ENCODE measurements at regions not wholly inside any gene's neighbourhood (a gene's known extent, or its start where the extent isn't known, plus 50 kb on each side); places are given as distances from the start of the nearest gene placed in this dataset.
A peak's percentile ranks its signal among the peaks of the same experiment; 100 is the strongest.

- DNase-seq (ENCODE audit: low read depth): no peak
Measured at GRCh38 chr2:10201201-10201600, 78.7 kb downstream of the RRM2 start.

DNA sequence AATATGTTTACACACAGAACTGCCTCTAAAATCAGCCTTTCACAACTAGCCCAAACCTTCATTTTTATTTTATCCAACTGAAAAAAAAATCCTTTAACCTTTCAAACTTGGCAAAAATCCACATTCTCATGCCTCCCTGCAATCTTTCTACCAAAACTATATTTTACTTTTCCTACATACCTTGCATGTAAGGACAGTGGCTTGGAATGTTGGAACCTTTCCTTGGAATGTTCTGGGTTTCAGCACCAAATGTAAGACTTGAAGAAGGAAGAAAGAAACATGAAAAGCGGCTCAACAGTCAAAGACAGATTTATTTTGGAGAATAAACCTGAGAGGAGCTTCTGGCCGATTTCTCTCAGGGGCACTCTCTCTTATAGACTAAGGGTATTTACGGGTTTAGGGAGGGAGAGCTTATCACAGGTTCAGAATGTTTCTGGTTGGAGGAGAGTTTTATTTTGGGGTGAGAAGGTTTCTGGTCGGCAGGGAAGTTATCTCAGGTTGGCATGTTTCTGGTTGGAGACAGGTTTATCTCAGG, 79.7 kb downstream of the RRM2 start:
- DNase-seq (ENCODE audit: low read depth): no peak

DNA sequence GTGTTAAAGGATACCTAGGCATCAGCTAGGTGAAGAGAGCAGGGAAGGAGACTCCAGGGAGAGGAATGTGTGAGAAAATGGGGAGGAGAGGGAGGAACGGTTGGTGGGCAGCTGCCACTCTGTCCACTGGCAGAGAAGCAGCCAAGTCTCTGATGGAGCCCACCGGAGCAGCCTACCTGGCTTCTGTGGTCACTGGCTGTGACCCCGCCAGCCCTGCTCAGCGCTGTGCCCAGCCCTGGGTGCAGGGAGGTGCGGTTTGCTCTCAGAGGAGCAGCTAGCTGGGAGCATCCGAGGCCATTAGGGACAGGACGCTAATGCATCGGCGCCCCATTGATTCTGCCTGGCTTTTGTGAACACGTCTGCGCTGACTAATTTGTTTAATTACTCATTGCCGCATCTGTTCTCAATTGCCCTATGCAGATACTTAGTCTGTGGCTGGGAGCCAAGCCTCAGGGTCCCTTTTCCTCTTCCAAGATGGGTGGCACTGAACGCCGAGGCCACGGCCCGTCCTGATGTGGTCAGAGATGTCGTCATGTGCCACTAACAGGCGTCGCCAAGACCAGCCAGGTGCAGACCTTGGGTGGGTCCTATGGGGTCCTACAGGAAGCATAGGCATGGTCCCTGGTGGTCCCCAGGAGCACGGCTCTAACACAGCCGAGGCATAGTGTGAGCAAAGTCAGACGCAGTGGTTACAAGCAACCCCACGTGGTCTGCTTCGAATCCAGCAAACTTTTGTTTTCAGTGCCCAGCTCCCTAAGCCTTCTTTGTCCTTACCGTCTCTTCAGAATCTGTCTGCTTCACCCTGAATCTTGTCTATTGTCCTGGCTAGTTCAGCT, 82.0 kb downstream of the RRM2 start:
- DNase-seq (ENCODE audit: low read depth): no peak

DNA sequence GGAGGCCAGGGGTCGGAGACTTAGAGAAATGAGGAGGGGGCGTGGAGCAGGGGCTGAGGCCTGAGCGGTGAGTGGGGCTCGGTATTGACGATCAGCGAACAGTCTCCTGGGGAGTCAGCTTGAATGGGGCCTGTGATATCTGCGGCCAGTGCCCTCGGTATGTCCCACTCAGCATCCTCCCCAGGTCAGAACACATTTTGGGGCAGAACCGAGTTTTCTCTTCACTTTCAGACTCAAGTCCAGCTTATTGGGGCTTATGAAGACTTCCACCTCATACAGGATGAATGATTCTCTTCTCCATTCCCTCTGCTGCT, 82.6 kb downstream of the RRM2 start:
- DNase-seq (ENCODE audit: low read depth): no peak

GRCh38 chr2:10208736-10209135, 86.2 kb downstream of the RRM2 start:
- no peak for DNase-seq (ENCODE audit: low read depth)

- DNase-seq (ENCODE audit: low read depth): no peak
Measured at GRCh38 chr2:10209406-10209935, 86.9 kb downstream of the RRM2 start.

GRCh38 chr2:10210336-10210735, 87.8 kb downstream of the RRM2 start:
- no peak for DNase-seq (ENCODE audit: low read depth)

DNA sequence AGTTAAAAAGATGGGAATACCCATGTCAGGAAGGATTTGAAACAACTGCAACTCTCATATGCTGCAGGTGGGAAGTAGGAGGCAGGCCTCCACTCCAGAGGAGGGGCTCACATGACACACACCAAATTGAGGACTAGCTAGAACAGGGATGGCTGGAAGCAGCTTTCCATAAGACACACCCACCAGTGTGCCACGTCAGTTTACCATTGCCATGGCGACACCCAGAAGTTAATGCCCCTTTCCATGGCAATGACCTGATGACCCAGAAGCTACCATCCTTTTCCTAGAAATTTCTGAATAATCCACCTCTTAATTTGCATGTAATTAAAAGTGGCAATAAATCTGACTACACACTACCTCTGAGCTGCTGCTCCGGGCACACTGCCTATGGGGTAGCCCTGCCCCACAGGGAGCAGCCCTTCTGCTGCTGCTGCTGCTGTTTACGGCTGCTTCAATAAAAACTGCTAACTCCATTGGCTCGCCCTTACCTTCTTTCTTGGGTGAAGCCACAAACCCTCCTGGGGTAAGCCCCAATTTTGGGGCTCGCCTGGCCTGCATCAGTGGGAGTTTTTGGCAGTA, 89.4 kb downstream of the RRM2 start:
- DNase-seq (ENCODE audit: low read depth): no peak

DNA sequence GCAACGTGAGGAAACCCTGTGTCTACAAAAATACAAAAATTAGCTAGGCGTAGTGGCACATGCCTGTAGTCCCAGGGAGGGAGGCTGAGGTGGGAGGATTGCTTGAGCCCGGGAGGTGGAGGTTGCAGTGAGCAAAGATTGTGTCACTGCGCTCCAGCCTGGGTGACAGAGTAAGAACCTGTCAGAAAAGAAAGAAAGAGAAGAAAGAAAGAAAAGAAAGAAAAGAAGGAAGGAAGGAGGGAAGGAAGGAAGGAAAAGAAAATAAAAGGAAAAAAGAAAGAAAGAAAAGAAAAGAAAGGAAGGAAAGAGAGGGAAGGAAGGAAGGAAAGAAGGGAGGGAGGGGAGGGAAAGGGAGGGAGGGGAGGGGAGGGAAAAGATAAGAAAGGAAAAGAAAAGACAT, 89.9 kb upstream of the HPCAL1 start:
- no peak for DNase-seq (ENCODE audit: low read depth)

- DNase-seq (ENCODE audit: low read depth): no peak
Measured at GRCh38 chr2:10214179-10214578, 88.5 kb upstream of the HPCAL1 start.

DNA sequence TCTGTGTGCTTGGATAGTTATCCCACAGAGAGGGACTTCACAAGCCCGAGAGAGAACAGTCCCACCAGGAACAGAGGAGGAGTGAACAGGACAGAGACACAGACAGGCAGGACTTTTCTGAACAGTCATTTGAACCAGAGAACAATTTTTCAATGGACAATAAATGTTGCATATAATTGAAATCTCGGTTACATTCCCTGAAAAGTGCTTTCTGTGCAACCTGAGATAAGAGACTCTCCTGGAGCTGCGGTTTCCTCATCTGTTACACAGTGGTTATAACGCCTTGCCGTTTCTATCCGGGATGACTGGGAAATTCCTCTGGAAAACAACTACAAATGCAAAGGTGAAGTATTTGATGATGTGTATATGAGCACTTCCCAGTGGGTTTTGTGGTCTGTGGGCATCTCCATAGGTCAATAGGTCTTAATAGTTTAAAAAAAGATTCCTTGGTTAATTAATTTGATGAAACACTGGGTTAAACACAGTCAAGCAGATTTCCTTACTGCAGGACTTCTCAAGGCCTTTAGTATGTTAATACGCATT, 87.2 kb upstream of the HPCAL1 start:
- DNase-seq (ENCODE audit: low read depth): peak; percentile 13

DNA sequence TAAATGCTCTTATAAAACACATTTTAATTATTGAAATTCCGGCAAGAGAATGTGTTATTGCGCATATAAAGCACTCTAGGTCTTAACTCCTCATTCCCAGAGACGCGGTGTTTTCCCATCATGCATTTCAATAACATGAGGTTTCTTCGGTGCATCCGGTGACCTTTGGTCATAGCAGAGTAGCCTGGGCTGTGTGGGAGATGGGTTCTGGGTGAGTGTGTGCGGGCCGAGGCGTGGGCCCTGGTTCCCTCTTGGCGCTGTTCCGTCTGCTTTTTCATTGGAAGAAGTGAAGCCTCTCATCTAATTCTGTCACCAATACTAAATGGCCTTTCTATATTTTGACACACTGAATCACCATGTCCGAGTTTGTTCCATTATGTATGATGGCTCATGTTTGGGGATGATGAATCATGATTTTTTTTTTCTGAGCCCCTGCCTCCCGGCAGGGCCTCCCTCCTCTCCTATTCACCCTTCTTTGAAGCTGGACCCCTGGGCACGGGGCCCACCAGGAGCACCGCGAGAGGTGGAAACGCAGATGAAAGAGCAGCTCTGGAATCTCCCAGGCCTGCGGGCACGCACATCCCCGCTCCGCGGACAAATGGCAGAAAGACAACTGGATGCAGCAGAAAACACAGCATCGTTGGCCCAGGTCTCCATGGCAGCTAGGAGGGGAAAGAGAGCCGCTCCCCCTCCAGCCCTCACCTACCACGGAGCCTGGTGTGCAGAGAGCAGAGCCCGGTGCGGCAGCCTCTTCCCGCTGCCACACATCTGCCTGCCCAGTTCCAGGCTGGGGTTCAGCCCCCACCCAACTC, 85.8 kb upstream of the HPCAL1 start:
- DNase-seq (ENCODE audit: low read depth): no peak

DNA sequence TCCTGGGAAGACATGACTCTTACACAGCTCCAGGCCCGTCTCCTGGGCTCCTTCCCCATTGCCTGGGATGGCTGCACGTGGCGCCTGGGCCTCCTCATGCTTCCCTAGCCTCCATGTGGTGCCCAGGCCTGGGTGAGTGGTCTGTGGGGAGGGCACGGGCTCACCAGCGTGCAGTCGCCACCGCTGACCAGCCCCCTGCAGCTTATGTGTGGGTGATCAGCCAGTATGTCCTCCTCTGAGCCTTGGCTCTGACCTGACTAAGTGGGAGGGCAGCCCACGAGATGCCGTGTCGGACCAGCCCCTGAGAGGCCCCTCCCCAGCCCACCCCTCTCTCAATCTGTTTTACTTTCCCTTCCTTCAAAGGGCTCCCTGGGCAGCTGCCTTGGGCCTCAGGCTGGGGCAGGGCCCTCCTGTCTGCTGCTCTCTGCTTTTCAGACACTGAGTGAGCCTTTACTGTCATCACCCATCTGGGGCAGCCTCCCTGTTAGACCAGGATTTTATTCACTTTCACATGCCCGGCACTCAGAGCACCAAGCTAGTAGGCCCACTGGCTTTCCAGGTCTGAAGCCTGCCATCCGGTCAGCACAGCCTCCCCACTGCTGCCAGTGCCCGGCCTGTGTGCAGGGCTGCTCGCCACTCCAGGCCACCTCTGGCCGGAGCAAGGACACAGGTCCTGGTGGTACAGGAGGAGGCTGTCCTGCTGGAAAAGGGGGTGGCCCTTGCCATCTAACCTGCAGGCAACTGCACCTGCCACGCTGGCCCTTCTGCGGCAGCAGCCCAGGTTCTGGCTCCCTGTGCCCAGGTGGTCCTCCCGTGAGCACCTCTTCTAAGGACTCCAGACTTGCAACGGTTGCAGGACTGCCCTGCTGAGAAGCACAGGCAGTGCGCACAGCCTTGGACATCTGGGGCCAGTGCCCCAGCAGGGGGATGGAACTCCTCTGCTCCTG, 84.9 kb upstream of the HPCAL1 start:
- DNase-seq (ENCODE audit: low read depth): no peak

DNA sequence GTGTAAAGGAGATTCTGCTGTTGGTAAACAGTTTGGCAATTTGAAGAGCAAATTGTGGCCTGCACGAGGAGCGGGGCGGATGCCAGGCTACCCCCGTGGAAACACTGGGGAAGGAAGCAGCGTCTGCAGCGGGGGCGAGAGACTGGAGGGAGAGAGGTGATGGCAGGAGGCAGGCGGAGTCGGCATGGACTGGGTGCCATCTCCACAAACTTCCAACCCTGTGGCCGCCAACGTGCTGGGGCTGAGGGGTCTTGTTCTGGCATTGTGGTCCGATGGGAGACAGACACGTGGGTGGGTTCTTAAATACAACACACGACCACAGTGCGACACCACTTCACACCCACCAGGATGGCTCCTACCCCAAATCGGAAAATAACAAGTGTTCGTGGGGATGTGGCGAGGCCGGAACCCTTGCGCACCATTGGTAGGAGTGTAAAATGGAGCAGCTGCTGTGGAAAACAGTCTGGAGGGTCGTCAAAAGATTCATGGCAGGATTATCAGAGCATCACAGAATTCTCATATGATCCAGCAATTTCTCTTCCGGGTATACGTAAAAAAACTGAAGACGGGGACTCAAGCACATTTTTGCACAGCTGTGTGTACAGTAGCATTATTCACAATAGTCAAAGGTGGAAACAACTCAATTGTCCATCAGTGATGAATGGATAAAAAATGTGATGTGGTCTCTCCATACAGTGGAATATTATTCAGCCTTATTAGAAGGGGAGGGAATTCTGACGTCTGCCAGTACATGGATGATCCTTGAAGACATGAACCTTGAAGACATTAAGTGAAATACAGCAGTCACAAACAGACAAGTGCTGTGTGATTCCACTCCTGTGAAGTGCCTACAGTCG, 82.4 kb upstream of the HPCAL1 start:
- no peak for DNase-seq (ENCODE audit: low read depth)

GRCh38 chr2:10220902-10221391, 81.8 kb upstream of the HPCAL1 start:
- peak; percentile 36 for DNase-seq (ENCODE audit: low read depth)

DNA sequence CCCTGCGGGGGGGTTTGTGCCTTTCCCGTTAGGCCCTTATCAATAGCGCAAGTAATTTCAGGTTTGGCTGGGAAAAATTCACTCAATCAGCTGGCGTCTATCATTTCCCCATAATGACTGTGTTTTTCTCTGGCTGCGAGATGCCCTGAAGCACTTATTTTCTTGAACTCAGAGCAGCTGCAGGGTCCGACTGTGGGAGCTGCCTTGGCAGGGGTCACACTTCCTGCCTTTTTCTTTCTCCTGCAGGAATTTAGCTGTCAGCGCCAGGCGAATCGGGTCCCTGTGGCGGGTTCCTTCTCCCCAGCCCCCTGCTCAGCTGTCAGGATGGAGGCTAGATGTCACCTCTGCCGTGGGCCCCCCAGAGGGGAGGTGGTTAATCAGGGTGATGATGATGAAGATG, 81.3 kb upstream of the HPCAL1 start:
- DNase-seq (ENCODE audit: low read depth): no peak

- DNase-seq (ENCODE audit: low read depth): no peak
Measured at GRCh38 chr2:10221976-10222870, 80.5 kb upstream of the HPCAL1 start.

GRCh38 chr2:10223471-10223870, 79.2 kb upstream of the HPCAL1 start:
- DNase-seq (ENCODE audit: low read depth): no peak
